SK-N-SH (cell line): ENCODE measurements at regions not wholly inside any gene's neighbourhood (a gene's known extent, or its start where the extent isn't known, plus 50 kb on each side); places are given as distances from the start of the nearest gene placed in this dataset.

Experiments used
- CTCF ChIA-PET: fragments of 300-600, 350-600 bp; formaldehyde crosslinking; extraction: SDS; loops from one replicate; lab custom pipeline; 2021; lab: Yijun Ruan, JAX
- POLR2A ChIA-PET: fragments of 350-600 bp; sonication (Branson Sonifier 250); formaldehyde crosslinking; extraction: SDS; loops from one replicate; lab custom pipeline; 2020; ENCODE audit warnings: antibody characterized with exemption, inconsistent platforms; lab: Yijun Ruan, JAX
- DNase-seq: peaks from one replicate; pipeline ENCODE4 v3.0.0; 2012
- H2AFZ ChIP-seq: fragments of 200-600 bp; sonication (generic); 2 replicates; pipeline ENCODE4 v1.8.1; 2016; ENCODE audit warnings: antibody characterized with exemption, mild to moderate bottlenecking, low read depth
- H3F3A ChIP-seq: fragments of 200-600 bp; sonication (generic); replicated peaks from 2 replicates; pipeline ENCODE3; 2016; ENCODE audit warnings: antibody characterized with exemption, mild to moderate bottlenecking; ENCODE audit not compliant: insufficient read depth
- H3K27ac ChIP-seq, 2 experiments: fragments of 200-500 bp in 1 of 2; fragments of 200-600 bp in 1 of 2; sonication (Bioruptor generic) in 1 of 2; sonication (generic), shearing (Covaris generic) in 1 of 2; 2 replicates each; pipeline versions ENCODE4 v1.5.1 to v1.6.1; 2014 to 2016; ENCODE audit warnings: low read depth in 2 of 2, inconsistent platforms in 1 of 2, low read length in 1 of 2, mild to moderate bottlenecking in 1 of 2, mixed read lengths in 1 of 2
- H3K27me3 ChIP-seq: fragments of 200-600 bp; sonication (generic), shearing (Covaris generic); 2 replicates; pipeline ENCODE4 v1.6.1; 2016; ENCODE audit warnings: mixed run types; ENCODE audit not compliant: insufficient read depth
- H3K36me3 ChIP-seq, 2 experiments: fragments of 200-500 bp in 1 of 2; fragments of 200-600 bp in 1 of 2; sonication (Bioruptor generic) in 1 of 2; sonication (generic) in 1 of 2; replicated peaks in 1 of 2; 2 replicates each; pipeline versions ENCODE3 to v1.5.1; 2014 to 2016; ENCODE audit warnings: low read length in 1 of 2, mild to moderate bottlenecking in 1 of 2; ENCODE audit not compliant: insufficient read depth in 2 of 2, control insufficient read depth in 1 of 2
- H3K4me1 ChIP-seq, 2 experiments: fragments of 200-500 bp in 1 of 2; fragments of 200-600 bp in 1 of 2; sonication (Bioruptor generic) in 1 of 2; sonication (generic), shearing (Covaris generic) in 1 of 2; 2 replicates each; pipeline versions ENCODE4 v1.5.1 to v1.6.1; 2014 to 2016; ENCODE audit warnings: low read depth in 1 of 2, low read length in 1 of 2, mixed run types in 1 of 2; ENCODE audit not compliant: insufficient read depth in 2 of 2, control insufficient read depth in 1 of 2
- H3K4me2 ChIP-seq: fragments of 200-600 bp; sonication (generic), shearing (Covaris generic); 2 replicates; pipeline ENCODE4 v1.6.1; 2017; ENCODE audit warnings: mixed run types
- H3K4me3 ChIP-seq, 2 experiments: fragments of 200-500 bp in 1 of 2; fragments of 200-600 bp in 1 of 2; sonication (Bioruptor generic) in 1 of 2; sonication (generic), shearing (Covaris generic) in 1 of 2; 2 replicates each; pipeline versions ENCODE4 v1.5.1 to v1.8.1; 2014 to 2016; ENCODE audit warnings: low read depth in 2 of 2, inconsistent platforms in 1 of 2, low read length in 1 of 2, mild to moderate bottlenecking in 1 of 2, mixed read lengths in 1 of 2, moderate library complexity in 1 of 2
- H3K79me2 ChIP-seq: fragments of 200-600 bp; sonication (generic); 2 replicates; pipeline ENCODE4 v1.8.1; 2017; ENCODE audit warnings: mild to moderate bottlenecking; ENCODE audit not compliant: insufficient read depth
- H3K9ac ChIP-seq: fragments of 200-600 bp; sonication (generic); 2 replicates; pipeline ENCODE4 v1.6.1; 2017; ENCODE audit warnings: mixed run types
- H3K9me2 ChIP-seq: fragments of 200-600 bp; sonication (generic); 2 replicates; pipeline ENCODE4 v1.6.1; 2017; ENCODE audit warnings: mixed run types
- H3K9me3 ChIP-seq: fragments of 200-600 bp; sonication (generic); 2 replicates; pipeline ENCODE4 v1.6.1; 2017; ENCODE audit warnings: mixed run types, mild to moderate bottlenecking, moderate library complexity
- H4K20me1 ChIP-seq: fragments of 200-600 bp; sonication (generic); 2 replicates; pipeline ENCODE4 v1.6.1; 2017; ENCODE audit warnings: mild to moderate bottlenecking, mixed run types; ENCODE audit not compliant: insufficient read depth
- CTCF ChIP-seq: fragments of 200-600 bp; sonication (generic); IDR thresholded peaks from 2 replicates; pipeline ENCODE4 v1.6.1; 2017; ENCODE audit warnings: antibody characterized with exemption, mild to moderate bottlenecking, moderate library complexity
- GABPA ChIP-seq: IDR thresholded peaks from 2 replicates; pipeline ENCODE4 v1.4.0; 2012; ENCODE audit warnings: low read depth, mild to moderate bottlenecking
- IRF3 ChIP-seq: fragments of 150-350 bp; IDR thresholded peaks from 2 replicates; pipeline ENCODE4 v1.6.1; 2016; ENCODE audit warnings: mild to moderate bottlenecking, low read depth, low read length
- JUND ChIP-seq: IDR thresholded peaks from 2 replicates; pipeline ENCODE4 v1.4.0; 2012
- MXI1 ChIP-seq: IDR thresholded peaks from 2 replicates; pipeline ENCODE4 v1.6.1; 2012; ENCODE audit warnings: mild to moderate bottlenecking, low read depth, low read length, improper control_type of control experiment
- RFX5 ChIP-seq: IDR thresholded peaks from 2 replicates; pipeline ENCODE4 v1.6.1; 2012; ENCODE audit warnings: mild to moderate bottlenecking, improper control_type of control experiment, low read length
- RXRA ChIP-seq: IDR thresholded peaks from 2 replicates; pipeline ENCODE4 v1.4.0; 2012; ENCODE audit warnings: low read depth, mild to moderate bottlenecking, borderline replicate concordance
- TCF12 ChIP-seq: IDR thresholded peaks from 2 replicates; pipeline ENCODE4 v1.4.0; 2012
- TEAD4 ChIP-seq: IDR thresholded peaks from 2 replicates; pipeline ENCODE4 v1.4.0; 2012; ENCODE audit warnings: mild to moderate bottlenecking, borderline replicate concordance; ENCODE audit not compliant: insufficient read depth
- USF2 ChIP-seq: fragments of 150-350 bp; IDR thresholded peaks from 2 replicates; pipeline ENCODE4 v1.6.1; 2017; ENCODE audit warnings: antibody characterized with exemption, low read length, low read depth, borderline replicate concordance
- WGBS: methylation state at CpG from one replicate; pipeline ENCODE4 v1.1.6; 2017; ENCODE audit warnings: low lambda C conversion rate; 5-methylcytosine and 5-hydroxymethylcytosine counted together

GRCh38 chr3:24604215-24604614 is 109.6 kb upstream of the THRB start:
- Histone ChIP-seq H2AFZ (no peak overlapping the region), H3K27me3 (no peaks in the 10 kb centered on the region), H3K36me3 (no peaks in the 10 kb centered on the region), H4K20me1 (no peaks in the 10 kb centered on the region), H3K79me2 (no peaks in the 10 kb centered on the region), H3K4me3 (no peak overlapping the region), H3K4me2 (no peak overlapping the region), H3K4me1 (no peaks in the 10 kb centered on the region), H3K9ac (no peak overlapping the region), H3K27ac (no peak overlapping the region), H3K9me2 (no peaks in the 10 kb centered on the region), H3K9me3 (no peaks in the 10 kb centered on the region), H3F3A (no peaks in the 10 kb centered on the region)
- WGBS, result 50% methylated on average over 1 of the region's 1 CpG
- DNase-seq, result no peak
- TF ChIP-seq TEAD4, result no peak
- ChIA-PET POLR2A (interaction anchor here (0.6 kb wide), 1 partner anchor 13 kb away, joined by 3 read pairs; no protein-coding TSS in a partner anchor), CTCF (interaction anchor here (0.6 kb wide), 1 partner anchor 170 kb away, joined by 3 read pairs; no protein-coding TSS in a partner anchor)

GRCh38 chr3:24605511-24606028 is 110.9 kb upstream of the THRB start:
- Histone ChIP-seq H3K27me3 (no peaks in the 10 kb centered on the region), H3K9me2 (no peaks in the 10 kb centered on the region), H3K79me2 (no peaks in the 10 kb centered on the region), H3K36me3 (no peaks in the 10 kb centered on the region), H3K4me3 (no peak overlapping the region), H3K4me2 (no peak overlapping the region), H3F3A (no peaks in the 10 kb centered on the region), H4K20me1 (no peaks in the 10 kb centered on the region), H2AFZ (no peak overlapping the region), H3K4me1 (no peaks in the 10 kb centered on the region), H3K9me3 (no peaks in the 10 kb centered on the region), H3K9ac (no peak overlapping the region), H3K27ac (no peak overlapping the region)
- WGBS, result 70% methylated on average over 4 of the region's 4 CpGs
- POLR2A ChIA-PET, result no interaction called here
- no peak for TF ChIP-seq CTCF
- no peak for TF ChIP-seq GABPA
- no peak for TF ChIP-seq TCF12
- no peak for TF ChIP-seq MXI1
- no peak for TF ChIP-seq TEAD4
- TF ChIP-seq USF2, result no peak
- no peak for TF ChIP-seq RXRA
- TF ChIP-seq JUND, result no peak
- no peak for TF ChIP-seq IRF3
- no peak for TF ChIP-seq RFX5
- CTCF ChIA-PET, result interaction anchor here (0.9 kb wide), 1 partner anchor 17 kb away, joined by 3 read pairs; no protein-coding TSS in a partner anchor
- DNase-seq, result no peak
